ENCODE measurements at regions not wholly inside any gene's neighbourhood (a gene's known extent, or its start where the extent isn't known, plus 50 kb on each side); places are given as distances from the start of the nearest gene placed in this dataset.
A peak's percentile ranks its signal among the peaks of the same experiment; 100 is the strongest.
"Not testable (repeated sequence)": the region's sequence is repeated elsewhere in the genome, so short reads cannot be mapped to it uniquely, and the experiment has no call there.

GRCh38 chr1:121452484-121452883, 267.7 kb downstream of the SRGAP2C start:
- ATAC-seq (no peak), DNase-seq (no peak)
- Histone ChIP-seq H3K36me3 (no peaks in the 10 kb centered on the region), H3K27ac (no peak overlapping the region), H3K4me1 (no peaks in the 10 kb centered on the region), H3K9me3 (no peaks in the 10 kb centered on the region), H3K4me3 (no peak overlapping the region), H3K27me3 (no peaks in the 10 kb centered on the region)
- TF ChIP-seq CTCF (IDR thresholded peaks at IDR 0.05), result no peak
- intact Hi-C loops (cut with DNase I), result no loop called here

GRCh38 chr1:121458291-121459048, 273.7 kb downstream of the SRGAP2C start:
- Histone ChIP-seq H3K27me3 (no peaks in the 10 kb centered on the region), H3K9me3 (no peaks in the 10 kb centered on the region), H3K36me3 (no peaks in the 10 kb centered on the region), H3K4me3 (no peak overlapping the region), H3K4me1 (no peaks in the 10 kb centered on the region), H3K27ac (no peak overlapping the region)
- no peak for TF ChIP-seq CTCF (IDR thresholded peaks at IDR 0.05)
- no peak for DNase-seq
- peak; percentile 64 for ATAC-seq
- intact Hi-C loops (cut with DNase I), result no loop called here

GRCh38 chr1:121459235-121459634, 274.5 kb downstream of the SRGAP2C start:
- no peak for DNase-seq
- Histone ChIP-seq H3K36me3 (no peaks in the 10 kb centered on the region), H3K4me1 (no peaks in the 10 kb centered on the region), H3K27me3 (no peaks in the 10 kb centered on the region), H3K9me3 (no peaks in the 10 kb centered on the region), H3K4me3 (no peak overlapping the region), H3K27ac (no peak overlapping the region)
- intact Hi-C loops (cut with DNase I), result no loop called here
- ATAC-seq, result no peak
- TF ChIP-seq CTCF (IDR thresholded peaks at IDR 0.05), result no peak

- intact Hi-C loops (cut with DNase I); H3K36me3 ChIP-seq; H3K27ac ChIP-seq; DNase-seq; H3K4me1 ChIP-seq; H3K9me3 ChIP-seq; H3K27me3 ChIP-seq; ATAC-seq; H3K4me3 ChIP-seq: not testable (repeated sequence)
These were observed 284.6 kb downstream of the SRGAP2C start for GRCh38 chr1:121469395-121469794.

GRCh38 chr1:121470401-121470800, 285.6 kb downstream of the SRGAP2C start:
- H3K27me3 ChIP-seq; H3K4me3 ChIP-seq; intact Hi-C loops (cut with DNase I); H3K36me3 ChIP-seq; H3K9me3 ChIP-seq; H3K27ac ChIP-seq; DNase-seq; H3K4me1 ChIP-seq: not testable (repeated sequence)
- ATAC-seq, result peak; percentile 35

GRCh38 chr1:121471523-121471922, 286.7 kb downstream of the SRGAP2C start:
- DNase-seq, result no peak
- Histone ChIP-seq H3K9me3 (no peaks in the 10 kb centered on the region), H3K4me1 (no peaks in the 10 kb centered on the region), H3K27ac (no peak overlapping the region), H3K27me3 (no peaks in the 10 kb centered on the region), H3K4me3 (no peak overlapping the region), H3K36me3 (no peaks in the 10 kb centered on the region)
- TF ChIP-seq CTCF (IDR thresholded peaks at IDR 0.05), result no peak
- ATAC-seq, result no peak
- intact Hi-C loops (cut with DNase I), result no loop called here

GRCh38 chr1:121472017-121472416, 287.2 kb downstream of the SRGAP2C start:
- Histone ChIP-seq H3K9me3 (no peaks in the 10 kb centered on the region), H3K4me3 (no peak overlapping the region), H3K4me1 (no peaks in the 10 kb centered on the region), H3K36me3 (no peaks in the 10 kb centered on the region), H3K27ac (no peak overlapping the region), H3K27me3 (no peaks in the 10 kb centered on the region)
- no peak for DNase-seq
- intact Hi-C loops (cut with DNase I), result no loop called here
- TF ChIP-seq CTCF (IDR thresholded peaks at IDR 0.05), result no peak
- ATAC-seq, result no peak

Measured in upper lobe of right lung (tissue), 1 donor.